ENCODE measurements at regions not wholly inside any gene's neighbourhood (a gene's known extent, or its start where the extent isn't known, plus 50 kb on each side); places are given as distances from the start of the nearest gene placed in this dataset.
"Not testable (repeated sequence)": the region's sequence is repeated elsewhere in the genome, so short reads cannot be mapped to it uniquely, and the experiment has no call there.

GRCh38 chr5:108508979-108509378 lies 127.1 kb upstream of the FBXL17 start:
- TF ChIP-seq POLR2A (IDR thresholded peaks at IDR 0.05) (no peak), POLR2AphosphoS5 (IDR thresholded peaks at IDR 0.05) (no peak), EP300 (IDR thresholded peaks at IDR 0.05) (no peak), CTCF (IDR thresholded peaks at IDR 0.05) (no peak)
- no peaks in the 10 kb centered on the region for H3K4me1 ChIP-seq
- H3K36me3 ChIP-seq, result no peaks in the 10 kb centered on the region
- DNase-seq, result no peak
- WGBS, 2 donors, result 93 to 94% methylated on average over 3 of the region's 3 CpGs
- H3K9me3 ChIP-seq, result no peaks in the 10 kb centered on the region
- ATAC-seq (ENCODE audit: low FRiP score in 2 of 2), result no peak
- no peak overlapping the region for H3K4me3 ChIP-seq
- no peak overlapping the region for H3K27ac ChIP-seq
- no peaks in the 10 kb centered on the region for H3K27me3 ChIP-seq

- no peak for ATAC-seq (ENCODE audit: low FRiP score in 2 of 2)
- H3K36me3 ChIP-seq, result no peaks in the 10 kb centered on the region
- 93% methylated on average over 2 of the region's 2 CpGs for WGBS, 2 donors
- H3K9me3 ChIP-seq, result no peaks in the 10 kb centered on the region
- H3K27ac ChIP-seq, result no peak overlapping the region
- H3K4me1 ChIP-seq, result no peaks in the 10 kb centered on the region
- DNase-seq, result no peak
- TF ChIP-seq CTCF (IDR thresholded peaks at IDR 0.05), result no peak
- no peak for TF ChIP-seq POLR2AphosphoS5 (IDR thresholded peaks at IDR 0.05)
- no peak for TF ChIP-seq EP300 (IDR thresholded peaks at IDR 0.05)
- TF ChIP-seq POLR2A (IDR thresholded peaks at IDR 0.05), result no peak
- H3K4me3 ChIP-seq, result no peak overlapping the region
- H3K27me3 ChIP-seq, result no peaks in the 10 kb centered on the region
Measured at GRCh38 chr5:108507631-108508030, 125.7 kb upstream of the FBXL17 start.

GRCh38 chr5:108505608-108506007 lies 123.7 kb upstream of the FBXL17 start:
- no peak overlapping the region for H3K27ac ChIP-seq
- peaks cover 0 to 1% (median 0%) of the 10 kb centered on the region in 4 donors for H3K9me3 ChIP-seq
- H3K27me3 ChIP-seq, result no peaks in the 10 kb centered on the region
- TF ChIP-seq POLR2AphosphoS5 (IDR thresholded peaks at IDR 0.05) (no peak), POLR2A (IDR thresholded peaks at IDR 0.05) (no peak), EP300 (IDR thresholded peaks at IDR 0.05) (no peak), CTCF (IDR thresholded peaks at IDR 0.05) (no peak)
- no peak overlapping the region for H3K4me3 ChIP-seq
- ATAC-seq (ENCODE audit: low FRiP score in 2 of 2) (no peak), DNase-seq (no peak)
- H3K4me1 ChIP-seq, result no peaks in the 10 kb centered on the region
- WGBS, 2 donors, result 24 to 33% methylated on average over 2 of the region's 2 CpGs
- no peaks in the 10 kb centered on the region for H3K36me3 ChIP-seq

- H3K27me3 ChIP-seq, result no peaks in the 10 kb centered on the region
- H3K9me3 ChIP-seq, result peaks cover 0 to 8% (median 2%) of the 10 kb centered on the region in 4 donors
- H3K4me1 ChIP-seq, result no peaks in the 10 kb centered on the region
- 92 to 100% methylated on average over 1 of the region's 1 CpG for WGBS, 2 donors
- ATAC-seq (ENCODE audit: low FRiP score in 2 of 2), result no peak
- no peaks in the 10 kb centered on the region for H3K36me3 ChIP-seq
- no peak overlapping the region for H3K27ac ChIP-seq
- no peak overlapping the region for H3K4me3 ChIP-seq
- DNase-seq, result no peak
- no peak for TF ChIP-seq EP300 (IDR thresholded peaks at IDR 0.05)
- TF ChIP-seq POLR2AphosphoS5 (IDR thresholded peaks at IDR 0.05), result no peak
- no peak for TF ChIP-seq POLR2A (IDR thresholded peaks at IDR 0.05)
- no peak for TF ChIP-seq CTCF (IDR thresholded peaks at IDR 0.05)
Measured at GRCh38 chr5:108504974-108505373, 123.1 kb upstream of the FBXL17 start.

GRCh38 chr5:108503986-108504385 lies 122.1 kb upstream of the FBXL17 start:
- Histone ChIP-seq H3K4me1 (no peaks in the 10 kb centered on the region), H3K27ac (no peak overlapping the region), H3K27me3 (no peaks in the 10 kb centered on the region), H3K36me3 (no peaks in the 10 kb centered on the region), H3K4me3 (no peak overlapping the region), H3K9me3 (peaks cover 0 to 8% (median 3%) of the 10 kb centered on the region in 4 donors)
- no peak for ATAC-seq (ENCODE audit: low FRiP score in 2 of 2)
- DNase-seq, result no peak
- TF ChIP-seq POLR2AphosphoS5 (IDR thresholded peaks at IDR 0.05) (no peak), EP300 (IDR thresholded peaks at IDR 0.05) (no peak), CTCF (IDR thresholded peaks at IDR 0.05) (no peak), POLR2A (IDR thresholded peaks at IDR 0.05) (no peak)
- WGBS, 2 donors, result 85 to 87% methylated on average over 2 of the region's 2 CpGs

GRCh38 chr5:108495615-108496014 lies 113.7 kb upstream of the FBXL17 start:
- not testable (repeated sequence) for H3K27ac ChIP-seq; H3K4me3 ChIP-seq; H3K9me3 ChIP-seq; H3K4me1 ChIP-seq; H3K36me3 ChIP-seq; ATAC-seq (ENCODE audit: low FRiP score in 2 of 2); H3K27me3 ChIP-seq; DNase-seq
- WGBS, 2 donors, result 87 to 91% methylated on average over 3 of the region's 3 CpGs
